B cell (primary cell): ENCODE measurements at regions not wholly inside any gene's neighbourhood (a gene's known extent, or its start where the extent isn't known, plus 50 kb on each side); places are given as distances from the start of the nearest gene placed in this dataset.

Experiments used
- ATAC-seq: fragments of 200-7000 bp; cut with Tn5 transposase; one replicate; pipeline ENCODE4 v1.10.0; 2021; ENCODE audit warnings: low read depth, mild to moderate bottlenecking, moderate number of reproducible peaks, moderate library complexity
- CTCF ChIA-PET: fragments of 350-600 bp; sonication (Branson Sonifier 250); formaldehyde crosslinking; loops from one replicate; lab custom pipeline; 2021; ENCODE audit warnings: antibody characterized with exemption, inconsistent platforms; lab: Charles Lee
- POLR2A ChIA-PET: fragments of 350-600 bp; sonication (Branson Sonifier 250); formaldehyde crosslinking; loops from one replicate; lab custom pipeline; 2021; ENCODE audit warnings: antibody characterized with exemption; lab: Charles Lee
- DNase-seq: peaks from one replicate; pipeline ENCODE4 v3.0.0; 2013
- H2AFZ ChIP-seq: 2 replicates; pipeline ENCODE4 v1.6.1; 2012; ENCODE audit warnings: mild to moderate bottlenecking, low read depth, low read length; ENCODE audit not compliant: insufficient read depth, poor library complexity, severe bottlenecking
- H3K27ac ChIP-seq, 2 donors: 1 replicate in 1 of 2; 2 replicates in 1 of 2; pipeline ENCODE4 v1.5.1; 2012 to 2013; ENCODE audit warnings: low read length in 2 of 2, mild to moderate bottlenecking in 2 of 2, moderate library complexity in 1 of 2
- H3K27me3 ChIP-seq, 4 experiments: fragments of 200-600 bp in 1 of 4; sonication (generic) in 1 of 4; replicated peaks in 1 of 4; 1 replicate in 2 of 4; 2 replicates in 2 of 4; pipeline versions ENCODE4 v1.6.1 to v1.7.0; 2013 to 2016; ENCODE audit warnings: low read length in 3 of 4, mild to moderate bottlenecking in 2 of 4, mixed read lengths in 1 of 4, moderate library complexity in 1 of 4; ENCODE audit not compliant: insufficient read depth in 4 of 4, control insufficient read depth in 3 of 4; ENCODE audit errors: control extremely low read depth in 1 of 4
- H3K36me3 ChIP-seq, 2 experiments: replicated peaks in 1 of 2; 1 replicate in 1 of 2; 2 replicates in 1 of 2; pipeline versions ENCODE4 v1.6.1 to v1.7.1; 2013; ENCODE audit warnings: low read length in 1 of 2; ENCODE audit not compliant: insufficient read depth in 2 of 2, control insufficient read depth in 1 of 2; ENCODE audit errors: control extremely low read depth in 1 of 2, extremely low read depth in 1 of 2
- H3K4me1 ChIP-seq, 2 donors: fragments of 200-600 bp in 1 of 2; sonication (generic) in 1 of 2; 1 replicate in 1 of 2; 2 replicates in 1 of 2; pipeline versions ENCODE4 v1.5.1 to v1.6.1; 2013 to 2017; ENCODE audit warnings: low read length in 2 of 2; ENCODE audit not compliant: control insufficient read depth in 2 of 2, insufficient read depth in 2 of 2
- H3K4me2 ChIP-seq: replicated peaks from 2 replicates; pipeline ENCODE3; 2012; ENCODE audit warnings: mild to moderate bottlenecking, low read depth, low read length; ENCODE audit not compliant: poor library complexity, severe bottlenecking
- H3K4me3 ChIP-seq, 5 experiments: fragments of 200-600 bp in 1 of 5; sonication (generic) in 1 of 5; 1 replicate in 3 of 5; 2 replicates in 2 of 5; pipeline versions ENCODE4 v1.5.1 to v1.7.0; 2011 to 2016; ENCODE audit warnings: low read length in 4 of 5, mild to moderate bottlenecking in 4 of 5, low read depth in 2 of 5, control low read depth in 1 of 5, moderate library complexity in 1 of 5; ENCODE audit not compliant: insufficient read depth in 1 of 5; ENCODE audit errors: control extremely low read depth in 1 of 5, extremely low read depth in 1 of 5
- H3K79me2 ChIP-seq: fragments of 200-600 bp; sonication (generic); one replicate; pipeline ENCODE4 v1.6.0; 2016; ENCODE audit warnings: low read length; ENCODE audit not compliant: control insufficient read depth, insufficient read depth
- H3K9ac ChIP-seq: fragments of 200-600 bp; sonication (generic); 2 replicates; pipeline ENCODE4 v1.6.1; 2017; ENCODE audit warnings: mild to moderate bottlenecking, low read length, moderate library complexity
- H3K9me3 ChIP-seq, 3 donors: one replicate each; pipeline versions ENCODE4 v1.6.1 to v1.7.1; 2013; ENCODE audit warnings: low read length in 2 of 3; ENCODE audit not compliant: control insufficient read depth in 2 of 3, insufficient read depth in 1 of 3; ENCODE audit errors: control extremely low read depth in 1 of 3
- H4K20me1 ChIP-seq: 2 replicates; pipeline ENCODE4 v1.6.0; 2012; ENCODE audit warnings: mild to moderate bottlenecking, low read length; ENCODE audit not compliant: insufficient read depth, control insufficient read depth, poor library complexity, severe bottlenecking
- H3K27ac Mint-ChIP-seq: one replicate; pipeline ENCODE4 v1.8.0; 2021; ENCODE audit warnings: mixed read lengths
- H3K27me3 Mint-ChIP-seq: one replicate; pipeline ENCODE4 v1.8.0; 2021; ENCODE audit warnings: mixed read lengths
- H3K4me1 Mint-ChIP-seq: one replicate; pipeline ENCODE4 v1.8.0; 2021; ENCODE audit warnings: mixed read lengths
- H3K4me3 Mint-ChIP-seq: one replicate; pipeline ENCODE4 v1.8.0; 2021; ENCODE audit warnings: mixed read lengths
- H3K9me3 Mint-ChIP-seq: one replicate; pipeline ENCODE4 v1.8.0; 2022; ENCODE audit warnings: mixed read lengths; ENCODE audit not compliant: insufficient read depth
- CTCF ChIP-seq: fragments of 200-600 bp; IDR thresholded peaks from one replicate; pipeline ENCODE4 v1.8.0; 2022; ENCODE audit warnings: antibody characterized with exemption, mild to moderate bottlenecking
- EZH2 ChIP-seq: IDR thresholded peaks from 2 replicates; pipeline ENCODE4 v1.6.1; 2012; ENCODE audit warnings: borderline replicate concordance, low read depth, mild to moderate bottlenecking, moderate library complexity, low read length; ENCODE audit not compliant: insufficient read depth, poor library complexity, severe bottlenecking
- WGBS: methylation state at CpG from one replicate; pipeline ENCODE4 v1.1.5; 2013; ENCODE audit warnings: missing lambda C conversion rate; ENCODE audit not compliant: insufficient coverage; 5-methylcytosine and 5-hydroxymethylcytosine counted together
- intact Hi-C: fragments of 100-400 bp; cut with micrococcal nuclease; formaldehyde crosslinking; loops from one replicate; pipeline ENCODE4 v1.10.0; 2022

- Histone ChIP-seq H3K27me3 (no peaks in the 10 kb centered on the region), H4K20me1 (no peaks in the 10 kb centered on the region), H3K9ac (no peak overlapping the region), H3K4me3 (no peak overlapping the region), H3K4me1 (no peaks in the 10 kb centered on the region), H3K9me3 (no peaks in the 10 kb centered on the region), H2AFZ (no peak overlapping the region), H3K79me2 (no peaks in the 10 kb centered on the region), H3K4me2 (no peak overlapping the region), H3K36me3 (no peaks in the 10 kb centered on the region), H3K27ac (no peak overlapping the region)
- DNase-seq (no peak), ATAC-seq (no peak)
- ChIA-PET POLR2A (no interaction called here), CTCF (no interaction called here)
- H3K9me3 Mint-ChIP-seq = no peaks in the 10 kb centered on the region
- H3K27me3 Mint-ChIP-seq = peaks cover 6% of the 10 kb centered on the region
- no peak for TF ChIP-seq EZH2
- no peak for TF ChIP-seq CTCF
- H3K27ac Mint-ChIP-seq = no peak overlapping the region
- intact Hi-C loops = no loop called here
- no peaks in the 10 kb centered on the region for H3K4me1 Mint-ChIP-seq
- H3K4me3 Mint-ChIP-seq = no peak overlapping the region
- WGBS = 60% methylated on average over 1 of the region's 2 CpGs
Measured at GRCh38 chr10:52409195-52409594, 95.1 kb downstream of the DKK1 start.

- Histone ChIP-seq H3K36me3 (no peaks in the 10 kb centered on the region), H3K79me2 (no peaks in the 10 kb centered on the region), H3K27me3 (no peaks in the 10 kb centered on the region), H3K9me3 (no peaks in the 10 kb centered on the region), H3K4me2 (no peak overlapping the region), H4K20me1 (no peaks in the 10 kb centered on the region), H3K27ac (no peak overlapping the region), H3K9ac (no peak overlapping the region), H2AFZ (no peak overlapping the region), H3K4me1 (no peaks in the 10 kb centered on the region), H3K4me3 (no peak overlapping the region)
- H3K4me3 Mint-ChIP-seq = no peak overlapping the region
- H3K9me3 Mint-ChIP-seq = no peaks in the 10 kb centered on the region
- no peak overlapping the region for H3K27ac Mint-ChIP-seq
- peaks cover 6% of the 10 kb centered on the region for H3K27me3 Mint-ChIP-seq
- ChIA-PET POLR2A (no interaction called here), CTCF (no interaction called here)
- intact Hi-C loops = no loop called here
- DNase-seq (no peak), ATAC-seq (no peak)
- H3K4me1 Mint-ChIP-seq = no peaks in the 10 kb centered on the region
- 83% methylated on average over 1 of the region's 2 CpGs for WGBS
- TF ChIP-seq EZH2 (no peak), CTCF (no peak)
Measured at GRCh38 chr10:52409928-52410327, 95.8 kb downstream of the DKK1 start.
